Fibroblast of lung (primary cell): ENCODE measurements at regions not wholly inside any gene's neighbourhood (a gene's known extent, or its start where the extent isn't known, plus 50 kb on each side); places are given as distances from the start of the nearest gene placed in this dataset.

Source experiments
- DNase-seq, 2 donors: peaks; one replicate each; pipeline versions ENCODE4 v3.0.0 to v3.0.0-alpha.2; 2010; ENCODE audit warnings: low read depth in 2 of 2
- H2AFZ ChIP-seq: 2 replicates; pipeline ENCODE4 v1.5.1; 2012; ENCODE audit warnings: low read length, control low read depth, inconsistent platforms
- H3K27ac ChIP-seq: 2 replicates; pipeline ENCODE4 v1.5.1; 2011; ENCODE audit warnings: low read length, control low read depth; ENCODE audit not compliant: insufficient read depth
- H3K27me3 ChIP-seq: 2 replicates; pipeline ENCODE4 v1.5.1; 2011; ENCODE audit warnings: mild to moderate bottlenecking, low read length; ENCODE audit not compliant: control insufficient read depth, insufficient read depth
- H3K36me3 ChIP-seq: 2 replicates; pipeline ENCODE4 v1.5.1; 2011; ENCODE audit warnings: low read length; ENCODE audit not compliant: control insufficient read depth, insufficient read depth
- H3K4me1 ChIP-seq: 2 replicates; pipeline ENCODE4 v1.5.1; 2011; ENCODE audit warnings: low read length; ENCODE audit not compliant: control insufficient read depth, insufficient read depth; ENCODE audit errors: extremely low read depth
- H3K4me2 ChIP-seq: 2 replicates; pipeline ENCODE4 v1.5.1; 2011; ENCODE audit warnings: low read length, control low read depth; ENCODE audit not compliant: insufficient read depth; ENCODE audit errors: extremely low read depth
- H3K4me3 ChIP-seq, 4 experiments: fragments of 200-600 bp in 1 of 4; sonication (generic) in 1 of 4; replicated peaks in 1 of 4; 2 replicates each; pipeline ENCODE4 v1.5.1; 2011 to 2016; ENCODE audit warnings: low read length in 4 of 4, low read depth in 3 of 4, mild to moderate bottlenecking in 3 of 4, control low read depth in 2 of 4, inconsistent platforms in 1 of 4, mixed read lengths in 1 of 4; ENCODE audit not compliant: insufficient read depth in 1 of 4; ENCODE audit errors: control extremely low read depth in 1 of 4
- H3K79me2 ChIP-seq: 2 replicates; pipeline ENCODE4 v1.5.1; 2012; ENCODE audit warnings: mild to moderate bottlenecking, low read length, inconsistent platforms; ENCODE audit not compliant: control insufficient read depth, insufficient read depth
- H3K9ac ChIP-seq: 2 replicates; pipeline ENCODE4 v1.5.1; 2011; ENCODE audit warnings: mild to moderate bottlenecking, low read length, control low read depth; ENCODE audit not compliant: insufficient read depth
- H3K9me3 ChIP-seq: 2 replicates; pipeline ENCODE4 v1.5.1; 2012; ENCODE audit warnings: low read depth, low read length; ENCODE audit not compliant: control insufficient read depth, insufficient read depth
- H4K20me1 ChIP-seq: 2 replicates; pipeline ENCODE4 v1.5.1; 2011; ENCODE audit warnings: low read length; ENCODE audit not compliant: control insufficient read depth, insufficient read depth; ENCODE audit errors: extremely low read depth
- EZH2 ChIP-seq: IDR thresholded peaks from 2 replicates; pipeline ENCODE4 v1.5.1; 2012; ENCODE audit warnings: low read length, control low read depth, mild to moderate bottlenecking; ENCODE audit errors: missing control alignments
- TF ChIP-seq, protein P1 (sequence below), 2 donors: IDR thresholded peaks in 1 of 2; conservative IDR thresholded peaks in 1 of 2; 1 replicate in 1 of 2; 2 replicates in 1 of 2; pipeline ENCODE4 v1.5.1; 2011 to 2012; ENCODE audit warnings: low read length in 2 of 2, control low read depth in 1 of 2, inconsistent platforms in 1 of 2, low read depth in 1 of 2, mild to moderate bottlenecking in 1 of 2

- Histone ChIP-seq H3K9ac (no peak overlapping the region), H3K27ac (no peak overlapping the region), H3K27me3 (no peaks in the 10 kb centered on the region), H2AFZ (no peak overlapping the region), H3K4me2 (no peak overlapping the region), H3K36me3 (no peaks in the 10 kb centered on the region), H3K4me1 (no peaks in the 10 kb centered on the region), H4K20me1 (no peaks in the 10 kb centered on the region), H3K9me3 (no peaks in the 10 kb centered on the region), H3K79me2 (no peaks in the 10 kb centered on the region), H3K4me3 (no peak overlapping the region)
- DNase-seq = no peak
- TF ChIP-seq, protein P1, sequence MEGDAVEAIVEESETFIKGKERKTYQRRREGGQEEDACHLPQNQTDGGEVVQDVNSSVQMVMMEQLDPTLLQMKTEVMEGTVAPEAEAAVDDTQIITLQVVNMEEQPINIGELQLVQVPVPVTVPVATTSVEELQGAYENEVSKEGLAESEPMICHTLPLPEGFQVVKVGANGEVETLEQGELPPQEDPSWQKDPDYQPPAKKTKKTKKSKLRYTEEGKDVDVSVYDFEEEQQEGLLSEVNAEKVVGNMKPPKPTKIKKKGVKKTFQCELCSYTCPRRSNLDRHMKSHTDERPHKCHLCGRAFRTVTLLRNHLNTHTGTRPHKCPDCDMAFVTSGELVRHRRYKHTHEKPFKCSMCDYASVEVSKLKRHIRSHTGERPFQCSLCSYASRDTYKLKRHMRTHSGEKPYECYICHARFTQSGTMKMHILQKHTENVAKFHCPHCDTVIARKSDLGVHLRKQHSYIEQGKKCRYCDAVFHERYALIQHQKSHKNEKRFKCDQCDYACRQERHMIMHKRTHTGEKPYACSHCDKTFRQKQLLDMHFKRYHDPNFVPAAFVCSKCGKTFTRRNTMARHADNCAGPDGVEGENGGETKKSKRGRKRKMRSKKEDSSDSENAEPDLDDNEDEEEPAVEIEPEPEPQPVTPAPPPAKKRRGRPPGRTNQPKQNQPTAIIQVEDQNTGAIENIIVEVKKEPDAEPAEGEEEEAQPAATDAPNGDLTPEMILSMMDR (conservative IDR thresholded peaks at IDR 0.05 in 1 of 2, IDR thresholded peaks at IDR 0.05 in 1 of 2; ENCODE audit: low read depth in 1 of 2, low read length in 2 of 2) = no peak
- TF ChIP-seq EZH2 = no peak
Observed at GRCh38 chr4:176627916-176628315, 164.8 kb downstream of the VEGFC start.

DNA sequence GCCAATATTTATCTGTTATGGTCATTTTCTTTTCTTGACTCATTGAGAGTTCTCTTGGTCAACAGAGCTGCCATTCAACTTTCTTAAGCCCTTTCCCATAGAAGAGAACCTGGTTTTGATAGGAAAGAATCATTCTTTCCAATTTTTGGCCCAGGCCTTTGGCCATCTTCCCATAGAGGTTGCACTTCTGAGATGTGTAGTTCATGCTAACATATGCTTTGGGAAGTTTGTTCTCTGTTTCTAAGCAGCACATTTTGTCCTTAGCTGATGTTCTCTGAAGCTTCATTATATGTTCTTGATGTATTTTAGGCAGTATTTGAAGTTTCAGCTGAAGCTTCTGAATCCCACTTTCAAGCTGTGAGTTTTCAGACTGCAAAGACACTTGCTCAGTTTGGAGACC, 161.1 kb downstream of the VEGFC start:
- TF ChIP-seq, protein P1 (conservative IDR thresholded peaks at IDR 0.05 in 1 of 2, IDR thresholded peaks at IDR 0.05 in 1 of 2; ENCODE audit: low read depth in 1 of 2, low read length in 2 of 2) = no peak
- no peak for TF ChIP-seq EZH2
- Histone ChIP-seq H3K4me3 (no peak overlapping the region), H4K20me1 (no peaks in the 10 kb centered on the region), H2AFZ (no peak overlapping the region), H3K27ac (no peak overlapping the region), H3K4me2 (no peak overlapping the region), H3K4me1 (no peaks in the 10 kb centered on the region), H3K79me2 (no peaks in the 10 kb centered on the region), H3K9ac (no peak overlapping the region), H3K9me3 (no peaks in the 10 kb centered on the region), H3K36me3 (no peaks in the 10 kb centered on the region), H3K27me3 (no peaks in the 10 kb centered on the region)
- DNase-seq = no peak
